Peyer's patch (tissue), 4 donors: ENCODE measurements at regions not wholly inside any gene's neighbourhood (a gene's known extent, or its start where the extent isn't known, plus 50 kb on each side); places are given as distances from the start of the nearest gene placed in this dataset.

Source experiments
- DNase-seq, 3 donors: peaks; one replicate each; pipeline ENCODE4 v3.0.0-alpha.2; 2017 to 2019
- H3K27ac ChIP-seq, 4 donors: fragments of 200-600 bp; sonication (generic); one replicate each; pipeline ENCODE4 v1.5.1; 2016 to 2019
- H3K27me3 ChIP-seq, 2 donors: fragments of 200-600 bp; sonication (generic); one replicate each; pipeline ENCODE4 v1.5.1; 2019
- H3K36me3 ChIP-seq, 3 donors: fragments of 200-600 bp; sonication (generic); one replicate each; pipeline ENCODE4 v1.5.1; 2016 to 2019
- H3K4me1 ChIP-seq, 4 donors: fragments of 200-600 bp; sonication (generic); one replicate each; pipeline ENCODE4 v1.5.1; 2016 to 2019
- H3K4me3 ChIP-seq, 4 donors: fragments of 200-600 bp; sonication (generic); 1 replicate in 3 of 4; 2 replicates in 1 of 4; pipeline ENCODE4 v1.5.1; 2016 to 2019; ENCODE audit warnings: mild to moderate bottlenecking in 1 of 4
- H3K9me3 ChIP-seq, 4 donors: fragments of 200-600 bp; sonication (generic); one replicate each; pipeline ENCODE4 v1.5.1; 2016 to 2019; ENCODE audit warnings: mild to moderate bottlenecking in 1 of 4
- POLR2A ChIP-seq, 2 donors: fragments of 450-650 bp; IDR thresholded peaks; one replicate each; pipeline ENCODE4 v1.5.1; 2017; ENCODE audit warnings: antibody characterized with exemption in 2 of 2, mild to moderate bottlenecking in 2 of 2, moderate library complexity in 2 of 2
- TF ChIP-seq, protein P1 (sequence below), 6 experiments: fragments of 450-650 bp in 4 of 6; fragments of 200-600 bp in 2 of 6; sonication (generic) in 1 of 6; IDR thresholded peaks; one replicate each; pipeline ENCODE4 v1.5.1; 2017 to 2019; ENCODE audit warnings: antibody characterized with exemption in 6 of 6, mild to moderate bottlenecking in 3 of 6, moderate library complexity in 1 of 6

GRCh38 chr14:100649173-100649519, 61.9 kb upstream of the BEGAIN start:
- Histone ChIP-seq H3K27ac (peak overlapping the region in 3 of 4 donors; percentile 59 to 85 (median 75)), H3K4me3 (peak overlapping the region in 1 of 4 donors; percentile 30), H3K27me3 (no peaks in the 10 kb centered on the region), H3K36me3 (no peaks in the 10 kb centered on the region), H3K9me3 (no peaks in the 10 kb centered on the region), H3K4me1 (peaks cover 0 to 33% (median 5%) of the 10 kb centered on the region in 4 donors)
- DNase-seq, result no peak
- TF ChIP-seq, protein P1, sequence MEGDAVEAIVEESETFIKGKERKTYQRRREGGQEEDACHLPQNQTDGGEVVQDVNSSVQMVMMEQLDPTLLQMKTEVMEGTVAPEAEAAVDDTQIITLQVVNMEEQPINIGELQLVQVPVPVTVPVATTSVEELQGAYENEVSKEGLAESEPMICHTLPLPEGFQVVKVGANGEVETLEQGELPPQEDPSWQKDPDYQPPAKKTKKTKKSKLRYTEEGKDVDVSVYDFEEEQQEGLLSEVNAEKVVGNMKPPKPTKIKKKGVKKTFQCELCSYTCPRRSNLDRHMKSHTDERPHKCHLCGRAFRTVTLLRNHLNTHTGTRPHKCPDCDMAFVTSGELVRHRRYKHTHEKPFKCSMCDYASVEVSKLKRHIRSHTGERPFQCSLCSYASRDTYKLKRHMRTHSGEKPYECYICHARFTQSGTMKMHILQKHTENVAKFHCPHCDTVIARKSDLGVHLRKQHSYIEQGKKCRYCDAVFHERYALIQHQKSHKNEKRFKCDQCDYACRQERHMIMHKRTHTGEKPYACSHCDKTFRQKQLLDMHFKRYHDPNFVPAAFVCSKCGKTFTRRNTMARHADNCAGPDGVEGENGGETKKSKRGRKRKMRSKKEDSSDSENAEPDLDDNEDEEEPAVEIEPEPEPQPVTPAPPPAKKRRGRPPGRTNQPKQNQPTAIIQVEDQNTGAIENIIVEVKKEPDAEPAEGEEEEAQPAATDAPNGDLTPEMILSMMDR (IDR thresholded peaks at IDR 0.05), result no peak
- no peak for TF ChIP-seq POLR2A (IDR thresholded peaks at IDR 0.05)

DNA sequence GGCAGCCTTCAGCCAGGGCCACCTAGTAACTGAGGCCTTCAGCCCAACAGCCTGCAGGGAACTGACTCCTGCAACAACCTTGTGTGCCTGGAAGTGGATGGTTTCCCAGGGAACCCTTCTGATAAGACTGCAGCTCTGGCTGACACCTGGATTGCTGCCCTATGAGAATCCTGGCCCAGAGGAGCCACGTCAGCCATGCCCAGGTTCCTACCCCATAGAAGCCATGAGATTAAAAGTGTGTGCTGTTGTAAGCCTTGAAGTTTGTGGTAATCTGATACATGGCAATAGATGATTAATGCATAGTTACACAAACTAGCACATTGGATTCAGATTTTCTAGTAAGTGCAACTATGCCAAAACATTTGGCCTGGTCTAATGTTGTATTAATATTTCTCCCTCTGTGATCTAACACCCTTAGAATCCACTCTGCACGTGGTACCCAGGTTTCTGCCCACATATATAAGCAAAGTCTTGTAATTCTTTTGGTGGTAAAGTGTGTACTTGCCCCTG, 64.8 kb upstream of the BEGAIN start:
- peaks cover 0 to 28% (median 0%) of the 10 kb centered on the region in 4 donors for H3K4me1 ChIP-seq
- no peaks in the 10 kb centered on the region for H3K9me3 ChIP-seq
- DNase-seq, result no peak
- TF ChIP-seq, protein P1 (IDR thresholded peaks at IDR 0.05), result no peak
- TF ChIP-seq POLR2A (IDR thresholded peaks at IDR 0.05), result no peak
- no peaks in the 10 kb centered on the region for H3K27me3 ChIP-seq
- no peak overlapping the region for H3K27ac ChIP-seq
- no peak overlapping the region for H3K4me3 ChIP-seq
- no peaks in the 10 kb centered on the region for H3K36me3 ChIP-seq

- Histone ChIP-seq H3K4me1 (peaks cover 0 to 28% (median 0%) of the 10 kb centered on the region in 4 donors), H3K27me3 (no peaks in the 10 kb centered on the region), H3K36me3 (no peaks in the 10 kb centered on the region), H3K9me3 (no peaks in the 10 kb centered on the region), H3K4me3 (no peak overlapping the region), H3K27ac (no peak overlapping the region)
- no peak for DNase-seq
- TF ChIP-seq, protein P1 (IDR thresholded peaks at IDR 0.05), result no peak
- no peak for TF ChIP-seq POLR2A (IDR thresholded peaks at IDR 0.05)
Observed at GRCh38 chr14:100652744-100653143, 65.5 kb upstream of the BEGAIN start.

DNA sequence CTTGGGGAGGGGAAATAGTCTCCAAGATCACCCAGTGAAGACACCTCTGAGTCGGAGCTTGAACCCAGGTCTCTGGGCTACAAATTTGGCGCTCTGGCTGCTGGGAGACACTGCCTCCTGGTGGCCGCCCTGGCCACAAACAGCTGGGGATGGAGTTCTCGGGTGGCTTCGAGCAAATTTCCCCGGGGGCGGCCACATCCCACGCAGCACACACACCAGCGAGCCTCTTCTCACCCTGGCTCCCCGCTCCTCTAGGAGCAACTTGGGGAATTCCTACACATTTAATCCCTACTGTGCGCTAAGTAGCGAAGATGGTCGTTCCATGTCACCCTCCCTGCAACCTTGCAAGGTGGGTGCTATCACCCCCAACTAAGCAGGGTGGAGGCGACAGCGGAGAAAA, 66.2 kb upstream of the BEGAIN start:
- no peak overlapping the region for H3K4me3 ChIP-seq
- TF ChIP-seq POLR2A (IDR thresholded peaks at IDR 0.05), result no peak
- TF ChIP-seq, protein P1 (IDR thresholded peaks at IDR 0.05), result peak in 4 of 6 experiments; percentile 51 to 67 (median 62)
- no peak overlapping the region for H3K27ac ChIP-seq
- H3K36me3 ChIP-seq, result no peaks in the 10 kb centered on the region
- H3K4me1 ChIP-seq, result peaks cover 0 to 24% (median 0%) of the 10 kb centered on the region in 4 donors
- no peaks in the 10 kb centered on the region for H3K27me3 ChIP-seq
- H3K9me3 ChIP-seq, result no peaks in the 10 kb centered on the region
- DNase-seq, result peak in 1 of 3 donors; percentile 61

DNA sequence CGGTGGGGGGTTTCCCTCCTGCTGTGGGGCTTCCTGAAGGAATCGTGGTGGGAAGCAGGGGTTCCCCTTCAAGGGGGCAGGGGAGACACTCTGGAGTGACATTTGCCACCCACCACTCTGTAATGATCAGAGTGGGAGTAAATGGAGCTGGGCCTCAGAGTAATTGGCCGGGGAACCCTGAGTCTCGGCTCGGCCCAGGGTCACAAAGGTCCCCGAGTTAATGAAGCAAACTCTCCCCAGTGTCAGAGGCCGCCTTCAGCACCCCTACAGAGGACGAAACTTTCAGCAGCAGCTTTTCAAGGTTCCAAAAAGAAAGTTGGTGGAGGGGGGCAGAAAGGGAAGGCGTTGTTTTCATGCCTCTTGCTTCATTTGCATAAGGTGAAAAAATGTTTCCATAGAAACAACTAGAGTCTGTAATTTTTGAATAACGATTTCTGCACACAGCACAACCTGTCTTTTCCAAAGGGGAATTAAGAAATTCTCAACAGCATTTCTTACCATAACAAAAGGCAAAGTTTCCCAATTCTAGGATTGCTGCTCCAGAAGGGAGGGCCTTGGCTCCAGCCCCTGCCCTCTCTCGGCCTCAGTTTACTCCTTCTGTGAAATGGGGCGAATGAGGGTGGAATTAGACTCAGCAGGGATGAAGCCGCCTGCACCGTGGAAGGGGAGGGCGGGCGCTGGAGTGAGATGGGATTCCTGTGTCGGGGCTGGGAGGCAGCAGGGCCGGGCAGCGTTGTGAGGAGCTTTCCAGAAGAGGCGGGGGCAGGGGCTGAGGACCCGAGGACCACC, 67.0 kb upstream of the BEGAIN start:
- TF ChIP-seq, protein P1 (IDR thresholded peaks at IDR 0.05), result no peak
- TF ChIP-seq POLR2A (IDR thresholded peaks at IDR 0.05), result no peak
- DNase-seq, result no peak
- Histone ChIP-seq H3K4me1 (peaks cover 0 to 17% (median 0%) of the 10 kb centered on the region in 4 donors), H3K27me3 (no peaks in the 10 kb centered on the region), H3K27ac (no peak overlapping the region), H3K9me3 (no peaks in the 10 kb centered on the region), H3K36me3 (no peaks in the 10 kb centered on the region), H3K4me3 (peak overlapping the region in 3 of 4 donors; percentile 3 to 43 (median 31))
